ENCODE measurements at regions not wholly inside any gene's neighbourhood (a gene's known extent, or its start where the extent isn't known, plus 50 kb on each side); places are given as distances from the start of the nearest gene placed in this dataset.
"Not testable (repeated sequence)": the region's sequence is repeated elsewhere in the genome, so short reads cannot be mapped to it uniquely, and the experiment has no call there.

DNA sequence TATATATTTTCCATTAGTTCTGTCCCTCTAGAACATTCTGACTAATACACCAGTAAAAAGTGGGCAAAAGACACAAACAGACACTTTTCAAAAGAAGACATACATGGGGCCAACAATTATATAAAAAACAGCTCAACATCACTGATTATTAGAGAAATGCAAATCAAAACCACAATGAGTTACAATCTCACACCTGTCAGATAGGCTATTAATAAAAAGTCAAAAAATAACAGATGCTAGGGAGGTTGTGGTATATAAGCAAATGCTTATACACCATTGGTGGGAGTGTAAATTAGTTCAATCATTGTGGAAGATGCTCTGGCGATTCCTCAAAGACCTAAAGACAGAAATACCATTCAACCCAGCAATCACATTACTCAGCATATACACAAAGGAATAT, 1707.8 kb downstream of the GRIK2 start:
- Histone ChIP-seq H3K4me2 (ENCODE audit: low read length) (no peak overlapping the region), H3K9ac (ENCODE audit: low read length) (no peak overlapping the region), H3F3A (ENCODE audit: low read length, unreplicated experiment) (no peaks in the 10 kb centered on the region), H3K4me3 (ENCODE audit: low read length) (no peak overlapping the region), H3K4me1 (ENCODE audit: insufficient read depth, low read length) (no peaks in the 10 kb centered on the region), H2AFZ (ENCODE audit: low read length) (no peak overlapping the region), H3K27ac (ENCODE audit: low read length) (no peak overlapping the region), H3K9me2 (replicated peaks; ENCODE audit: low read length) (no peaks in the 10 kb centered on the region), H3K27me3 (ENCODE audit: low read length) (no peaks in the 10 kb centered on the region), H3K9me3 (ENCODE audit: low read length) (no peaks in the 10 kb centered on the region), H3K79me2 (ENCODE audit: low read length) (no peaks in the 10 kb centered on the region), H3K36me3 (ENCODE audit: low read depth, low read length) (no peaks in the 10 kb centered on the region), H4K20me1 (ENCODE audit: low read length) (no peaks in the 10 kb centered on the region)
- DNase-seq (no peak), ATAC-seq (no peak)
- TF ChIP-seq EZH2 (IDR thresholded peaks at IDR 0.05; ENCODE audit: low read length, unreplicated experiment) (no peak), CTCF (conservative IDR thresholded peaks at IDR 0.05; ENCODE audit: low read depth, low read length) (no peak), EZH2phosphoT487 (IDR thresholded peaks at IDR 0.05; ENCODE audit: borderline replicate concordance, low read length) (no peak)
- BruUV-seq (replicated peaks), result no TSS peak
- intact Hi-C loops (cut with micrococcal nuclease), result no loop called here
- POLR2A ChIA-PET (ENCODE audit: unreplicated experiment), result no interaction called here
- CTCF ChIA-PET, result no interaction called here

DNA sequence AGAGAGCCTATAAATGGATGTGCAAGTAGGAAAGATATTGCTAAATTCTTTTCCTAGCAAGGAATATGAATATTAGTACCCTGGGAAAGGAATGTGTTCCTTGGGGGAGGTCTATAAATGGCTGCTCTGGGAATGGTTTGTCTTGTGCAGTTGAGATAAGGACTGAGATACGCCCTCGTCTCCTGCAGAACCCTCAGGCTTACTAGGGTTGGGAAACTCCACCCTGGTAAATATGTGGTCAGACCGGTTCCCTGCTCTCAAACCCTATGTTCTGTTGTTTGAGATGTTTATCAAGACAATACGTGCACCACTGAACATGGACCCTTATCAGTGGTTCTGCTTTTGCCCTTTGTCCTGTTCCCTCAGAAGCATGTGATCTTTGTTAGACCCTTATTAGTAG, 1698.9 kb downstream of the GRIK2 start:
- BruUV-seq (replicated peaks); intact Hi-C loops (cut with micrococcal nuclease); H3K36me3 ChIP-seq (ENCODE audit: low read depth, low read length); ATAC-seq; H3K4me2 ChIP-seq (ENCODE audit: low read length); H4K20me1 ChIP-seq (ENCODE audit: low read length); H2AFZ ChIP-seq (ENCODE audit: low read length); H3K4me1 ChIP-seq (ENCODE audit: insufficient read depth, low read length); POLR2A ChIA-PET (ENCODE audit: unreplicated experiment); H3K27ac ChIP-seq (ENCODE audit: low read length); H3K9ac ChIP-seq (ENCODE audit: low read length); H3F3A ChIP-seq (ENCODE audit: low read length, unreplicated experiment); H3K27me3 ChIP-seq (ENCODE audit: low read length); DNase-seq; CTCF ChIA-PET; H3K79me2 ChIP-seq (ENCODE audit: low read length); H3K9me3 ChIP-seq (ENCODE audit: low read length); H3K9me2 ChIP-seq (replicated peaks; ENCODE audit: low read length); H3K4me3 ChIP-seq (ENCODE audit: low read length): not testable (repeated sequence)

DNA sequence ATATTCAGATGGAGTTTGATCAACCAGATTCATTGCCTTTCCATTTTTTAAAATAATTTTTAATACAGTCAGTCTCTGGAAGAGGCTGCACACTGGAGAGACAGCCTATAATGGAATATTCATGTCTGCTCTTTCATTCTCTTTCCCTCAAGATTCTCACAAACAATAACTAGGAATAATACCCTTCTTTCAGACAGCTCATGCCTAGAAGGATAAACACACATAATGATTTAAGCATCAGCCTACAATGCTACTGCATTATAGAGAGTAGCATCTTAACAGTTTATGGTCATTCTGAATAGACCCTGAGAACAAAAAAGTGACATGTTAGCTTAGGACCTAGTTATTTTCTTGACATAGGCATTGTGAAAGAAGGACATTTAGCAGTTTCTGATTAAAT, 1692.3 kb downstream of the GRIK2 start:
- Histone ChIP-seq H3K4me1 (ENCODE audit: insufficient read depth, low read length) (no peaks in the 10 kb centered on the region), H3K27ac (ENCODE audit: low read length) (no peak overlapping the region), H2AFZ (ENCODE audit: low read length) (no peak overlapping the region), H3K4me3 (ENCODE audit: low read length) (no peak overlapping the region), H3K9me2 (replicated peaks; ENCODE audit: low read length) (no peaks in the 10 kb centered on the region), H3K27me3 (ENCODE audit: low read length) (no peaks in the 10 kb centered on the region), H4K20me1 (ENCODE audit: low read length) (no peaks in the 10 kb centered on the region), H3K9me3 (ENCODE audit: low read length) (no peaks in the 10 kb centered on the region), H3K79me2 (ENCODE audit: low read length) (no peaks in the 10 kb centered on the region), H3K9ac (ENCODE audit: low read length) (no peak overlapping the region), H3K4me2 (ENCODE audit: low read length) (no peak overlapping the region), H3K36me3 (ENCODE audit: low read depth, low read length) (no peaks in the 10 kb centered on the region), H3F3A (ENCODE audit: low read length, unreplicated experiment) (no peaks in the 10 kb centered on the region)
- no TSS peak for BruUV-seq (replicated peaks)
- no peak for DNase-seq
- intact Hi-C loops (cut with micrococcal nuclease), result no loop called here
- CTCF ChIA-PET, result no interaction called here
- no peak for TF ChIP-seq CTCF (conservative IDR thresholded peaks at IDR 0.05; ENCODE audit: low read depth, low read length)
- TF ChIP-seq EZH2 (IDR thresholded peaks at IDR 0.05; ENCODE audit: low read length, unreplicated experiment), result no peak
- TF ChIP-seq EZH2phosphoT487 (IDR thresholded peaks at IDR 0.05; ENCODE audit: borderline replicate concordance, low read length), result no peak
- no peak for ATAC-seq
- POLR2A ChIA-PET (ENCODE audit: unreplicated experiment), result no interaction called here

Data from PC-3 (cell line).